PC-9 (cell line): ENCODE measurements at regions not wholly inside any gene's neighbourhood (a gene's known extent, or its start where the extent isn't known, plus 50 kb on each side); places are given as distances from the start of the nearest gene placed in this dataset.

ENCODE experiments used
- CTCF ChIP-seq: fragments of 200-600 bp; sonication (generic); conservative IDR thresholded peaks from 2 replicates; pipeline ENCODE4 v1.6.1; 2017; ENCODE audit warnings: mixed run types, antibody characterized with exemption, mild to moderate bottlenecking, moderate library complexity
- EZH2 ChIP-seq: fragments of 200-600 bp; sonication (generic); IDR thresholded peaks from 2 replicates; pipeline ENCODE4 v1.8.0; 2017; ENCODE audit warnings: antibody characterized with exemption, low read depth

GRCh38 chr20:5397393-5397792 is 80.6 kb upstream of the PROKR2 start:
- TF ChIP-seq EZH2: no peak
- TF ChIP-seq CTCF: no peak
